ENCODE measurements at regions not wholly inside any gene's neighbourhood (a gene's known extent, or its start where the extent isn't known, plus 50 kb on each side); places are given as distances from the start of the nearest gene placed in this dataset.
"Not testable (repeated sequence)": the region's sequence is repeated elsewhere in the genome, so short reads cannot be mapped to it uniquely, and the experiment has no call there.

- no peak for DNase-seq (ENCODE audit: low spot score in 2 of 2)
- Histone ChIP-seq H3K27me3 (no peaks in the 10 kb centered on the region), H3K4me3 (no peak overlapping the region), H3K36me3 (no peaks in the 10 kb centered on the region), H3K4me1 (no peaks in the 10 kb centered on the region), H3K27ac (no peak overlapping the region), H3K9me3 (no peaks in the 10 kb centered on the region)
- intact Hi-C loops (cut with DNase I), result no loop called here
- TF ChIP-seq, protein P1, sequence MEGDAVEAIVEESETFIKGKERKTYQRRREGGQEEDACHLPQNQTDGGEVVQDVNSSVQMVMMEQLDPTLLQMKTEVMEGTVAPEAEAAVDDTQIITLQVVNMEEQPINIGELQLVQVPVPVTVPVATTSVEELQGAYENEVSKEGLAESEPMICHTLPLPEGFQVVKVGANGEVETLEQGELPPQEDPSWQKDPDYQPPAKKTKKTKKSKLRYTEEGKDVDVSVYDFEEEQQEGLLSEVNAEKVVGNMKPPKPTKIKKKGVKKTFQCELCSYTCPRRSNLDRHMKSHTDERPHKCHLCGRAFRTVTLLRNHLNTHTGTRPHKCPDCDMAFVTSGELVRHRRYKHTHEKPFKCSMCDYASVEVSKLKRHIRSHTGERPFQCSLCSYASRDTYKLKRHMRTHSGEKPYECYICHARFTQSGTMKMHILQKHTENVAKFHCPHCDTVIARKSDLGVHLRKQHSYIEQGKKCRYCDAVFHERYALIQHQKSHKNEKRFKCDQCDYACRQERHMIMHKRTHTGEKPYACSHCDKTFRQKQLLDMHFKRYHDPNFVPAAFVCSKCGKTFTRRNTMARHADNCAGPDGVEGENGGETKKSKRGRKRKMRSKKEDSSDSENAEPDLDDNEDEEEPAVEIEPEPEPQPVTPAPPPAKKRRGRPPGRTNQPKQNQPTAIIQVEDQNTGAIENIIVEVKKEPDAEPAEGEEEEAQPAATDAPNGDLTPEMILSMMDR (IDR thresholded peaks at IDR 0.05), result no peak
These were observed 161.7 kb downstream of the RND3 start for GRCh38 chr2:150325656-150326314.

DNA sequence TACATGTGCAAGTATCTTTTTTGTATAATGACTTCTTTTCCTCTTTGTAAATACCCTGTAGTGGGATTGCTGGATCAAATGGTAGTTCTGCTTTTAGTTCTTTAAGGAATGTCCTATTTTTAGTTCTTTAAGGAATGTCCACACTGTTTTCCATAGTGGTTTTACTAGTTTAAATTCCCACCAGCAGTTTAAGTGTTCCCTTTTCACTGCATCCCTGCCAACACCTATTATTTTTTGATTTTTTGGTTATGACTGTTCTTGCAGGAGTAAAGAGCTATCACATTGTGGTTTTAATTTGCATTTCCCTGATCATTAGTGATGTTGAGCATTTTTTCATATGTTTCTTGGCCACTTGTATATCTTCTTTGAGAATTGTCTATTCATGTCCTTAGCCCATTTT is 164.4 kb downstream of the RND3 start:
- H3K27ac ChIP-seq; H3K4me1 ChIP-seq; intact Hi-C loops (cut with DNase I); H3K4me3 ChIP-seq; DNase-seq (ENCODE audit: low spot score in 2 of 2); H3K9me3 ChIP-seq; H3K36me3 ChIP-seq; H3K27me3 ChIP-seq: not testable (repeated sequence)

GRCh38 chr2:150320608-150321007 is 166.9 kb downstream of the RND3 start:
- Histone ChIP-seq H3K9me3 (peaks cover 0 to 9% of the 10 kb centered on the region in 2 donors), H3K27ac (no peak overlapping the region), H3K27me3 (no peaks in the 10 kb centered on the region), H3K4me3 (no peak overlapping the region), H3K4me1 (no peaks in the 10 kb centered on the region), H3K36me3 (no peaks in the 10 kb centered on the region)
- TF ChIP-seq, protein P1 (IDR thresholded peaks at IDR 0.05), result no peak
- intact Hi-C loops (cut with DNase I), result no loop called here
- DNase-seq (ENCODE audit: low spot score in 2 of 2), result no peak

DNA sequence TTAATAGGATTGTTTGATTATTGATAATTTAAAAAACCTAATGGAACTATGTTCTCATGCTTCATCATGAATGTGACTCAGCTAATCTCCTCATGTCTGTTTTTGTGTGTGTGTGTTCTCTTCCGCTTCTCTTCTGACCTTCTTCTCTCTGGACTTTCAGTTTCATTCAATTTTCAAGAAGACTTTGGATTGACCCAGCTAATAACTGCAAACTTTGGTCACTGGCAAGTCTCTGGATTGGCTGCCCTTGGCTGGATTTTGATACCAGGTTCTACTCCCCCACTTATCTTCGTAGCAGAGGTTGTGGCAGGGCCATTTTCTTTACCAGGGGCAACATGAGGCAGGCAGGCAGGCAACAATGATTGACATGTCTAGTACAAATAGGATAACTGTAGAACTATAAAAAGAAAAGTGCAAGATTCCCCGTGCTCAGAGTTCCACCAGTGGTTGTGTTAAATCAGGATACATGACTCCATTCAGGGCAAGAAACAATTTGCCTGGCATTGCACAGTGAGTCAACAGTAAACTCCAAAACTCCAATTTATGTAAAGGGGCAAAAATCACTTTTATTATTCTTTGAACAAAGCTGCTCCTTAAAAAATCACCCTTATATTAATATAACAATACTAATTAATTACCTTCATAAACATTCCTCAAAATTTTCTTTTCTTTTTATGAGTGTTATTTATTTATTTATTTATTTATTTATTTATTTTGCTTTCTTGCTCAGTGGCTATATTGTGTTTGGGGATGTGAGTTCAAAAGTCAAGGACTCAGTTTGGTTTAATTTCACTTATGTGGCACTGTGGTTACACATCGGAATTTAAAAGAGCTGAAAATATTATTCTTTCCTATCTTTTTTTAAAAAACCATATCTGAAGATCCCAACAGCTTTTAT is 167.6 kb downstream of the RND3 start:
- Histone ChIP-seq H3K4me1 (no peaks in the 10 kb centered on the region), H3K36me3 (no peaks in the 10 kb centered on the region), H3K4me3 (no peak overlapping the region), H3K9me3 (peaks cover 0 to 10% of the 10 kb centered on the region in 2 donors), H3K27me3 (no peaks in the 10 kb centered on the region), H3K27ac (no peak overlapping the region)
- intact Hi-C loops (cut with DNase I), result no loop called here
- no peak for DNase-seq (ENCODE audit: low spot score in 2 of 2)
- TF ChIP-seq, protein P1 (IDR thresholded peaks at IDR 0.05), result no peak

DNA sequence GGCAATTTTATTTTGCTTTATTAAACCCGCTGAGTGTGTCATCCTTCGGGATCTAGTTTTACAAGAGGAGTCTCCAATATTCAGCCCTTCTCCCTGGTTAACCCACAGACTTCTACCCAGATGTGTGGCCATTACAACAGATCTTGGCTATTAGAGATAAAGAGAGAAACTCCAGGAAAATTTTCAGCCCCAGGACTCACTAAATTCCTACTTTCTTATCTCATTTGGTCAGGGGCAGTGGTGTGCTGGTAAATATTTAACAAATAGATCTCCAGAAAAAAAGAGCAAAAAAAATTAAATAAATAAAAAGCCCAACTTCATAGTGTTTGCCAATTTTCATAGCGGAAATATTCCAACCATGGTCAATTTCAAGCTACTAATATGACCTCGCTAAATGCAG is 168.4 kb downstream of the RND3 start:
- no peaks in the 10 kb centered on the region for H3K27me3 ChIP-seq
- no peaks in the 10 kb centered on the region for H3K4me1 ChIP-seq
- no peak overlapping the region for H3K4me3 ChIP-seq
- intact Hi-C loops (cut with DNase I), result no loop called here
- H3K27ac ChIP-seq, result no peak overlapping the region
- no peaks in the 10 kb centered on the region for H3K36me3 ChIP-seq
- DNase-seq (ENCODE audit: low spot score in 2 of 2), result no peak
- TF ChIP-seq, protein P1 (IDR thresholded peaks at IDR 0.05), result no peak
- peaks cover 0 to 10% of the 10 kb centered on the region in 2 donors for H3K9me3 ChIP-seq

DNA sequence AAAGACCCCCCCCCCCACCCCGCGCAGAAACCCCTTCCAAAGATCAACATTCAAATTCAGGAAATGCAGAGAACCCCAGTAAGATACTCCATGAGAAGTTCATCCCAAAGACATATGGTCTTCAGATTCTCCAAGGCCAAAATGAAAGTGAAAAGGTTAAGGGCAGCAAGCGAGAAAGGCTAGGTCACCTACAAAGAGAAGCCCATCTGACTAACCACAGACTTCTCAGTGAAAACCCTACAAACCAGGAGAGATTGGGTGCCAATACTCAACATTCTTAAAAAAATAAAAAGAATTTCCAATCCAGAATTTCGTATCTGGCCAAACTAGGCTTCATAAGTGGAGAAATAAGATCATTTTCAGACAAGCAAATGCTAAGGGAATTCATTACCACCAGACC is 175.2 kb downstream of the RND3 start:
- intact Hi-C loops (cut with DNase I), result no loop called here
- no peak for DNase-seq (ENCODE audit: low spot score in 2 of 2)
- Histone ChIP-seq H3K4me1 (no peaks in the 10 kb centered on the region), H3K27me3 (no peaks in the 10 kb centered on the region), H3K9me3 (peaks cover 0 to 13% of the 10 kb centered on the region in 2 donors), H3K4me3 (no peak overlapping the region), H3K36me3 (no peaks in the 10 kb centered on the region), H3K27ac (no peak overlapping the region)
- TF ChIP-seq, protein P1 (IDR thresholded peaks at IDR 0.05), result no peak
